HL-60 (cell line): ENCODE measurements at regions not wholly inside any gene's neighbourhood (a gene's known extent, or its start where the extent isn't known, plus 50 kb on each side); places are given as distances from the start of the nearest gene placed in this dataset.

Source experiments
- DNase-seq, 2 experiments: peaks; one replicate each; pipeline ENCODE4 v3.0.0-alpha.2; 2010 to 2020; ENCODE audit warnings: low read depth in 1 of 2, low spot score in 1 of 2
- H3K27ac ChIP-seq: fragments of 250-450 bp; sonication (Bioruptor Pico); replicated peaks from 2 replicates; pipeline ENCODE4 v1.5.1; 2020; ENCODE audit warnings: mild to moderate bottlenecking, moderate library complexity
- H3K27me3 ChIP-seq: fragments of 250-450 bp; sonication (Bioruptor Pico); 2 replicates; pipeline ENCODE4 v1.5.1; 2021; ENCODE audit warnings: mild to moderate bottlenecking, moderate library complexity; ENCODE audit not compliant: insufficient read depth, poor library complexity, severe bottlenecking
- H3K4me3 ChIP-seq: replicated peaks from 2 replicates; pipeline ENCODE4 v1.5.1; 2011; ENCODE audit warnings: mild to moderate bottlenecking, control low read depth, low read length; ENCODE audit not compliant: insufficient read depth
- GABPA ChIP-seq: IDR thresholded peaks from 2 replicates; pipeline ENCODE4 v1.6.1; 2012; ENCODE audit warnings: low read depth
- POLR2AphosphoS5 ChIP-seq: IDR thresholded peaks from 2 replicates; pipeline ENCODE4 v1.6.1; 2012; ENCODE audit warnings: low read depth
- SPI1 ChIP-seq: IDR thresholded peaks from 2 replicates; pipeline ENCODE4 v1.6.1; 2012; ENCODE audit warnings: low read depth, mild to moderate bottlenecking, borderline replicate concordance
- TF ChIP-seq, protein P1 (sequence below): IDR thresholded peaks from 2 replicates; pipeline ENCODE4 v1.6.1; 2012; ENCODE audit warnings: low read depth; ENCODE audit not compliant: insufficient replicate concordance
- TF ChIP-seq, protein P2 (sequence below): IDR thresholded peaks from one replicate; pipeline ENCODE4 v1.5.1; 2011; ENCODE audit warnings: low read length, control low read depth, inconsistent platforms; ENCODE audit not compliant: insufficient read depth

DNA sequence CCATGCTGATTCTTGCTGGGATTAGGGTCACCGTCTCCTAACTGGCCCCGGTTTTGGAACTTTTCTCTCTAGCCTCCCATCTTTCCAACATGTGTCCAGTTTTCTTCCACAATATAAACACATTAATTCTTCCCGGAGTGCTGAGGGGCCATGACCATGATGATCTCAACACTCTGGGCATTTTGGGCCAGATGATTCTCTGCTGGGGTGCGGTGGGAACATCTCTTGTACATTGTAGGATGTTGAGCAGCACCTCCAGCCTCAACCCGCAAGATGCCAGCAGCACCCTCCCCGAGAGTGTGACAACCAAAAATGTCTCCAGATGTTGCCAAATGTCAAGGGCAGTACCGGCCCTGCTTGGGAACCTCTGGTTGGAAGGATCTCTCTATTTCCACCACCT lies 164.8 kb downstream of the TFAP2C start:
- Histone ChIP-seq H3K27ac (no peak overlapping the region), H3K27me3 (no peaks in the 10 kb centered on the region), H3K4me3 (no peak overlapping the region)
- TF ChIP-seq, protein P1, sequence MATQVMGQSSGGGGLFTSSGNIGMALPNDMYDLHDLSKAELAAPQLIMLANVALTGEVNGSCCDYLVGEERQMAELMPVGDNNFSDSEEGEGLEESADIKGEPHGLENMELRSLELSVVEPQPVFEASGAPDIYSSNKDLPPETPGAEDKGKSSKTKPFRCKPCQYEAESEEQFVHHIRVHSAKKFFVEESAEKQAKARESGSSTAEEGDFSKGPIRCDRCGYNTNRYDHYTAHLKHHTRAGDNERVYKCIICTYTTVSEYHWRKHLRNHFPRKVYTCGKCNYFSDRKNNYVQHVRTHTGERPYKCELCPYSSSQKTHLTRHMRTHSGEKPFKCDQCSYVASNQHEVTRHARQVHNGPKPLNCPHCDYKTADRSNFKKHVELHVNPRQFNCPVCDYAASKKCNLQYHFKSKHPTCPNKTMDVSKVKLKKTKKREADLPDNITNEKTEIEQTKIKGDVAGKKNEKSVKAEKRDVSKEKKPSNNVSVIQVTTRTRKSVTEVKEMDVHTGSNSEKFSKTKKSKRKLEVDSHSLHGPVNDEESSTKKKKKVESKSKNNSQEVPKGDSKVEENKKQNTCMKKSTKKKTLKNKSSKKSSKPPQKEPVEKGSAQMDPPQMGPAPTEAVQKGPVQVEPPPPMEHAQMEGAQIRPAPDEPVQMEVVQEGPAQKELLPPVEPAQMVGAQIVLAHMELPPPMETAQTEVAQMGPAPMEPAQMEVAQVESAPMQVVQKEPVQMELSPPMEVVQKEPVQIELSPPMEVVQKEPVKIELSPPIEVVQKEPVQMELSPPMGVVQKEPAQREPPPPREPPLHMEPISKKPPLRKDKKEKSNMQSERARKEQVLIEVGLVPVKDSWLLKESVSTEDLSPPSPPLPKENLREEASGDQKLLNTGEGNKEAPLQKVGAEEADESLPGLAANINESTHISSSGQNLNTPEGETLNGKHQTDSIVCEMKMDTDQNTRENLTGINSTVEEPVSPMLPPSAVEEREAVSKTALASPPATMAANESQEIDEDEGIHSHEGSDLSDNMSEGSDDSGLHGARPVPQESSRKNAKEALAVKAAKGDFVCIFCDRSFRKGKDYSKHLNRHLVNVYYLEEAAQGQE: no peak
- TF ChIP-seq POLR2AphosphoS5 (no peak), GABPA (no peak), SPI1 (no peak)
- TF ChIP-seq, protein P2, sequence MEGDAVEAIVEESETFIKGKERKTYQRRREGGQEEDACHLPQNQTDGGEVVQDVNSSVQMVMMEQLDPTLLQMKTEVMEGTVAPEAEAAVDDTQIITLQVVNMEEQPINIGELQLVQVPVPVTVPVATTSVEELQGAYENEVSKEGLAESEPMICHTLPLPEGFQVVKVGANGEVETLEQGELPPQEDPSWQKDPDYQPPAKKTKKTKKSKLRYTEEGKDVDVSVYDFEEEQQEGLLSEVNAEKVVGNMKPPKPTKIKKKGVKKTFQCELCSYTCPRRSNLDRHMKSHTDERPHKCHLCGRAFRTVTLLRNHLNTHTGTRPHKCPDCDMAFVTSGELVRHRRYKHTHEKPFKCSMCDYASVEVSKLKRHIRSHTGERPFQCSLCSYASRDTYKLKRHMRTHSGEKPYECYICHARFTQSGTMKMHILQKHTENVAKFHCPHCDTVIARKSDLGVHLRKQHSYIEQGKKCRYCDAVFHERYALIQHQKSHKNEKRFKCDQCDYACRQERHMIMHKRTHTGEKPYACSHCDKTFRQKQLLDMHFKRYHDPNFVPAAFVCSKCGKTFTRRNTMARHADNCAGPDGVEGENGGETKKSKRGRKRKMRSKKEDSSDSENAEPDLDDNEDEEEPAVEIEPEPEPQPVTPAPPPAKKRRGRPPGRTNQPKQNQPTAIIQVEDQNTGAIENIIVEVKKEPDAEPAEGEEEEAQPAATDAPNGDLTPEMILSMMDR: no peak
- DNase-seq: no peak

DNA sequence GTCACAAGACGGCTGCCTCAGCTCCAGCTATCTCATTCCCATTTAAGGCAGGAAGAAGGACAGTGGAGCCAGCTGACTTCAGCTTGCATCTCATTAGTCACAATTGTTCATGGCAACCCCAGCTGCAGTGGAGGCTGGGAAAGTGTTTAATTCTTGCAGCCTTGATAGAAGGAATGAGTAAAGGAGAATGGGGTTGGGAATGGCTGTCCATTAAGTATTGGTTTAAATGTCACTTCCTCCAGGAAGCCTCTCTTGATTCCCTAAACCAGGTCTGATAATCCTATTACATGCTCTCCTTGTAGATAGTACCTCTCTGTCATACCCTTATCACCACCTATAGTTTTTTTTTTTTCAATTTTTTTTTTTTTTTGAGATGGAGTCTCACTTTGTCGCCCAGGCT lies 166.4 kb downstream of the TFAP2C start:
- DNase-seq: no peak
- Histone ChIP-seq H3K27me3 (no peaks in the 10 kb centered on the region), H3K27ac (no peak overlapping the region), H3K4me3 (no peak overlapping the region)
- TF ChIP-seq GABPA (no peak), POLR2AphosphoS5 (no peak), SPI1 (no peak)
- TF ChIP-seq, protein P2: no peak
- TF ChIP-seq, protein P1: no peak

DNA sequence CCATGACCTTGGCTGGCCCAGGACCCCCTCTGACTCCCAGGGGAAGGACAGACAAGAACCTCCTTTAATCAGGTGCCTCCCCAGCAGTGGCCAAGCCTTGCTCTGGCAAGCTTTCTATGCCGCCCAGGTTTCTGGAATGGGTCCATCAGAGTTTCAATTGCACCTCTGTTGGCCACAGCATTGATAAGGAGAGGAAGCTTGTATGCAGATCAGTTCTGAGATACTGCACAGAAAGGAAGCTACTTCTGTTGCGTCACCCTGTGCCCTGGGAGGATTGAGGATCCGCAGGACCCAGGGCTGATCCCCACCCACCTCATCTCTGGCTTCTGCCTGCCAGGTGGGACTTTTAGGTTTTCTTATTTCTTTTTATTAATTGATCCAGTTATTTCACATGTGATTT lies 167.2 kb downstream of the TFAP2C start:
- TF ChIP-seq, protein P1: no peak
- TF ChIP-seq POLR2AphosphoS5 (no peak), GABPA (no peak), SPI1 (no peak)
- TF ChIP-seq, protein P2: no peak
- H3K27me3 ChIP-seq: no peaks in the 10 kb centered on the region

More for the DNA sequence above, 167.2 kb downstream of the TFAP2C start:
- Histone ChIP-seq H3K4me3 (no peak overlapping the region), H3K27ac (no peak overlapping the region)
- peak in 1 of 2 experiments; percentile 7 for DNase-seq
